Fibroblast of lung (primary cell): ENCODE measurements at regions not wholly inside any gene's neighbourhood (a gene's known extent, or its start where the extent isn't known, plus 50 kb on each side); places are given as distances from the start of the nearest gene placed in this dataset.

Source experiments
- DNase-seq, 2 donors: peaks; one replicate each; pipeline versions ENCODE4 v3.0.0 to v3.0.0-alpha.2; 2010; ENCODE audit warnings: low read depth in 2 of 2
- H2AFZ ChIP-seq: 2 replicates; pipeline ENCODE4 v1.5.1; 2012; ENCODE audit warnings: low read length, control low read depth, inconsistent platforms
- H3K27ac ChIP-seq: 2 replicates; pipeline ENCODE4 v1.5.1; 2011; ENCODE audit warnings: low read length, control low read depth; ENCODE audit not compliant: insufficient read depth
- H3K27me3 ChIP-seq: 2 replicates; pipeline ENCODE4 v1.5.1; 2011; ENCODE audit warnings: mild to moderate bottlenecking, low read length; ENCODE audit not compliant: control insufficient read depth, insufficient read depth
- H3K36me3 ChIP-seq: 2 replicates; pipeline ENCODE4 v1.5.1; 2011; ENCODE audit warnings: low read length; ENCODE audit not compliant: control insufficient read depth, insufficient read depth
- H3K4me1 ChIP-seq: 2 replicates; pipeline ENCODE4 v1.5.1; 2011; ENCODE audit warnings: low read length; ENCODE audit not compliant: control insufficient read depth, insufficient read depth; ENCODE audit errors: extremely low read depth
- H3K4me2 ChIP-seq: 2 replicates; pipeline ENCODE4 v1.5.1; 2011; ENCODE audit warnings: low read length, control low read depth; ENCODE audit not compliant: insufficient read depth; ENCODE audit errors: extremely low read depth
- H3K4me3 ChIP-seq, 4 experiments: fragments of 200-600 bp in 1 of 4; sonication (generic) in 1 of 4; replicated peaks in 1 of 4; 2 replicates each; pipeline ENCODE4 v1.5.1; 2011 to 2016; ENCODE audit warnings: low read length in 4 of 4, low read depth in 3 of 4, mild to moderate bottlenecking in 3 of 4, control low read depth in 2 of 4, inconsistent platforms in 1 of 4, mixed read lengths in 1 of 4; ENCODE audit not compliant: insufficient read depth in 1 of 4; ENCODE audit errors: control extremely low read depth in 1 of 4
- H3K79me2 ChIP-seq: 2 replicates; pipeline ENCODE4 v1.5.1; 2012; ENCODE audit warnings: mild to moderate bottlenecking, low read length, inconsistent platforms; ENCODE audit not compliant: control insufficient read depth, insufficient read depth
- H3K9ac ChIP-seq: 2 replicates; pipeline ENCODE4 v1.5.1; 2011; ENCODE audit warnings: mild to moderate bottlenecking, low read length, control low read depth; ENCODE audit not compliant: insufficient read depth
- H3K9me3 ChIP-seq: 2 replicates; pipeline ENCODE4 v1.5.1; 2012; ENCODE audit warnings: low read depth, low read length; ENCODE audit not compliant: control insufficient read depth, insufficient read depth
- H4K20me1 ChIP-seq: 2 replicates; pipeline ENCODE4 v1.5.1; 2011; ENCODE audit warnings: low read length; ENCODE audit not compliant: control insufficient read depth, insufficient read depth; ENCODE audit errors: extremely low read depth
- EZH2 ChIP-seq: IDR thresholded peaks from 2 replicates; pipeline ENCODE4 v1.5.1; 2012; ENCODE audit warnings: low read length, control low read depth, mild to moderate bottlenecking; ENCODE audit errors: missing control alignments
- TF ChIP-seq, protein P1 (sequence below), 2 donors: IDR thresholded peaks in 1 of 2; conservative IDR thresholded peaks in 1 of 2; 1 replicate in 1 of 2; 2 replicates in 1 of 2; pipeline ENCODE4 v1.5.1; 2011 to 2012; ENCODE audit warnings: low read length in 2 of 2, control low read depth in 1 of 2, inconsistent platforms in 1 of 2, low read depth in 1 of 2, mild to moderate bottlenecking in 1 of 2

DNA sequence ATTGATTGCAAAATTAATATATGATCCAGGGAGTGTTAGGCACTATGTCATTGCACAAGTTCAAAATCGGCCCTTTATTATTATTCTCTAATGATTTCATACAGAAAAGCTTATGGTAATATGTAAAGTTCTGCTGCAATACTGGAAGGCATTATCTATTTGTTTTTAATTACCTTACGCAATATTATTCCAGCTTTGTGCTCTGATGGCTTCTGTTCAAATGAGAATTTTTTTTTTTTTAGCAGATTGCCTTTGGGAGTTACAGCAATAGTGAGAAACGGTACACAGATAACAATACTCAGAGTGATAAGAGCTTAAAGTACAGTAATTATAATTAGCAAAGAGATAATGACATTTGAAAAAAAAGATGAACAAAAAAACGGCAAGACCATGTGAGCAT lies 602.2 kb upstream of the ALCAM start:
- Histone ChIP-seq H4K20me1 (no peaks in the 10 kb centered on the region), H3K27ac (no peak overlapping the region), H3K79me2 (no peaks in the 10 kb centered on the region), H3K9ac (no peak overlapping the region), H3K4me3 (no peak overlapping the region), H2AFZ (no peak overlapping the region), H3K9me3 (no peaks in the 10 kb centered on the region), H3K4me2 (no peak overlapping the region), H3K4me1 (no peaks in the 10 kb centered on the region), H3K27me3 (no peaks in the 10 kb centered on the region), H3K36me3 (no peaks in the 10 kb centered on the region)
- TF ChIP-seq, protein P1, sequence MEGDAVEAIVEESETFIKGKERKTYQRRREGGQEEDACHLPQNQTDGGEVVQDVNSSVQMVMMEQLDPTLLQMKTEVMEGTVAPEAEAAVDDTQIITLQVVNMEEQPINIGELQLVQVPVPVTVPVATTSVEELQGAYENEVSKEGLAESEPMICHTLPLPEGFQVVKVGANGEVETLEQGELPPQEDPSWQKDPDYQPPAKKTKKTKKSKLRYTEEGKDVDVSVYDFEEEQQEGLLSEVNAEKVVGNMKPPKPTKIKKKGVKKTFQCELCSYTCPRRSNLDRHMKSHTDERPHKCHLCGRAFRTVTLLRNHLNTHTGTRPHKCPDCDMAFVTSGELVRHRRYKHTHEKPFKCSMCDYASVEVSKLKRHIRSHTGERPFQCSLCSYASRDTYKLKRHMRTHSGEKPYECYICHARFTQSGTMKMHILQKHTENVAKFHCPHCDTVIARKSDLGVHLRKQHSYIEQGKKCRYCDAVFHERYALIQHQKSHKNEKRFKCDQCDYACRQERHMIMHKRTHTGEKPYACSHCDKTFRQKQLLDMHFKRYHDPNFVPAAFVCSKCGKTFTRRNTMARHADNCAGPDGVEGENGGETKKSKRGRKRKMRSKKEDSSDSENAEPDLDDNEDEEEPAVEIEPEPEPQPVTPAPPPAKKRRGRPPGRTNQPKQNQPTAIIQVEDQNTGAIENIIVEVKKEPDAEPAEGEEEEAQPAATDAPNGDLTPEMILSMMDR (conservative IDR thresholded peaks at IDR 0.05 in 1 of 2, IDR thresholded peaks at IDR 0.05 in 1 of 2; ENCODE audit: low read depth in 1 of 2, low read length in 2 of 2) = no peak
- TF ChIP-seq EZH2 = no peak
- peak in 1 of 2 donors; percentile 17 for DNase-seq

DNA sequence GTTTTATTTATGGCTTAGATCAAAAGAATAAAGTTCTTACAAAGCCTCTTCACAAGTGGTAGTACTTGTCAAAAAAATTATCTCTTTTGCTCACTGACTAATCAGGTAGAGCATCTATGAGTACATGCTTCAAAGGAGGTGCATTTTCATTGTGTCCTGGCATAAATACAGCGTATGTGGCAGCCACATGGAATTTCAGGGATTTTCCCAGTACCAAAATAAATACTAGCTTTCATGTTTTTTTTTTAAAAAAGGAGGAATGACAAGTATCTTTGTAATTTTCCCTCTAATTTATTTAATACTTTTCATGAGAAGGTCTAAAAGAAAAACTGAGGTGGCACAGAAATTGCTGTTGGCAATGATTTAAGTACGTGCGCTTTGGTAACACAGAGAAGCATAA lies 597.8 kb upstream of the ALCAM start:
- peak in 1 of 2 donors; percentile 67 for DNase-seq
- Histone ChIP-seq H3K27me3 (no peaks in the 10 kb centered on the region), H2AFZ (no peak overlapping the region), H4K20me1 (no peaks in the 10 kb centered on the region), H3K9me3 (no peaks in the 10 kb centered on the region), H3K27ac (no peak overlapping the region), H3K4me1 (no peaks in the 10 kb centered on the region), H3K9ac (no peak overlapping the region), H3K4me2 (no peak overlapping the region), H3K36me3 (no peaks in the 10 kb centered on the region), H3K4me3 (no peak overlapping the region), H3K79me2 (no peaks in the 10 kb centered on the region)
- no peak for TF ChIP-seq EZH2
- TF ChIP-seq, protein P1 (conservative IDR thresholded peaks at IDR 0.05 in 1 of 2, IDR thresholded peaks at IDR 0.05 in 1 of 2; ENCODE audit: low read depth in 1 of 2, low read length in 2 of 2) = no peak

DNA sequence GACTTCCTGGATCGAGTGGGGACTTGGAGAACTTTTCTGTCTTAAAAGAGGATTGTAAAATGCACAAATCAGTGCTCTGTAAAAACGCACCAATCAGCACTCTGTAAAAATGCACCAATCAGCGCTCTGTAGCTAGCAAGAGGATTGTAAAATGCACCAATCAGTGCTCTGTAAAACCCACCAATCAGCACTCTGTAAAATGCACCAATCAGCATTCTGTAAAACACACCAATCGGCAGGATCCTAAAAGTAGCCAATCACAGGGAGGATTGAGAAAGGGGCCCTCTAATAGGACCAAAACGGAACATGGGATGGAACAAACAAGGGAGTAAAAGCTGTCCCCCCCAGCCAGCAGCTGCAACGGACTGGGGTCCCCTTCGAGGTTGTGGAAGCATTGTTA lies 587.4 kb upstream of the ALCAM start:
- no peak for TF ChIP-seq EZH2
- TF ChIP-seq, protein P1 (conservative IDR thresholded peaks at IDR 0.05 in 1 of 2, IDR thresholded peaks at IDR 0.05 in 1 of 2; ENCODE audit: low read depth in 1 of 2, low read length in 2 of 2) = no peak
- H3K9ac ChIP-seq = no peak overlapping the region
- H3K79me2 ChIP-seq = no peaks in the 10 kb centered on the region

More for the DNA sequence above, 587.4 kb upstream of the ALCAM start:
- H3K4me2 ChIP-seq = no peak overlapping the region
- H3K4me3 ChIP-seq = no peak overlapping the region
- no peaks in the 10 kb centered on the region for H3K36me3 ChIP-seq
- no peaks in the 10 kb centered on the region for H3K27me3 ChIP-seq
- no peak overlapping the region for H3K27ac ChIP-seq
- H2AFZ ChIP-seq = no peak overlapping the region
- DNase-seq = no peak
- H3K4me1 ChIP-seq = no peaks in the 10 kb centered on the region
- no peaks in the 10 kb centered on the region for H4K20me1 ChIP-seq
- H3K9me3 ChIP-seq = no peaks in the 10 kb centered on the region
